Breast epithelium (tissue), 4 donors: ENCODE measurements at regions not wholly inside any gene's neighbourhood (a gene's known extent, or its start where the extent isn't known, plus 50 kb on each side); places are given as distances from the start of the nearest gene placed in this dataset.

Experiments used
- DNase-seq, 2 donors: peaks; one replicate each; pipeline ENCODE4 v3.0.0-alpha.2; 2019; ENCODE audit warnings: low spot score in 2 of 2
- H3K27ac ChIP-seq, 2 donors: fragments of 200-600 bp; sonication (generic) in 1 of 2; one replicate each; pipeline ENCODE4 v1.5.1; 2016 to 2019; ENCODE audit warnings: mild to moderate bottlenecking in 1 of 2
- H3K27me3 ChIP-seq, 2 donors: fragments of 200-600 bp; sonication (generic) in 1 of 2; one replicate each; pipeline versions ENCODE4 v1.5.1 to v1.6.0; 2017 to 2019; ENCODE audit warnings: control low read depth in 1 of 2, mild to moderate bottlenecking in 1 of 2
- H3K36me3 ChIP-seq: fragments of 200-600 bp; one replicate; pipeline ENCODE4 v1.5.1; 2019
- H3K4me1 ChIP-seq, 2 donors: fragments of 200-600 bp; sonication (generic); one replicate each; pipeline ENCODE4 v1.5.1; 2016 to 2019; ENCODE audit warnings: control low read depth in 1 of 2
- H3K4me3 ChIP-seq, 3 donors: fragments of 200-600 bp; sonication (generic); 1 replicate in 2 of 3; 2 replicates in 1 of 3; pipeline ENCODE4 v1.5.1; 2016 to 2019; ENCODE audit warnings: mild to moderate bottlenecking in 3 of 3, moderate library complexity in 2 of 3
- H3K9me3 ChIP-seq, 2 donors: fragments of 200-600 bp; sonication (generic) in 1 of 2; one replicate each; pipeline ENCODE4 v1.5.1; 2016 to 2019; ENCODE audit warnings: control low read depth in 1 of 2
- CTCF ChIP-seq, 3 donors: fragments of 450-650 bp; IDR thresholded peaks; one replicate each; pipeline ENCODE4 v1.5.1; 2016 to 2017; ENCODE audit warnings: antibody characterized with exemption in 3 of 3, mild to moderate bottlenecking in 3 of 3, moderate library complexity in 3 of 3
- POLR2A ChIP-seq: fragments of 450-650 bp; IDR thresholded peaks from one replicate; pipeline ENCODE4 v1.6.1; 2016; ENCODE audit warnings: antibody characterized with exemption, mild to moderate bottlenecking, moderate library complexity
- POLR2AphosphoS5 ChIP-seq, 3 donors: sonication (generic); formaldehyde crosslinking; IDR thresholded peaks; one replicate each; pipeline ENCODE4 v1.6.1; 2017; ENCODE audit warnings: antibody characterized with exemption in 3 of 3
- intact Hi-C: fragments of 100-400 bp; cut with DNase I; formaldehyde crosslinking; loops from one replicate; pipeline ENCODE4 v1.15.1; 2023; ENCODE audit warnings: low total_unique reads

- Histone ChIP-seq H3K9me3 (no peaks in the 10 kb centered on the region), H3K27ac (no peak overlapping the region)
- DNase-seq = no peak
Observed at GRCh38 chr3:28935146-28935545, 345.7 kb upstream of the RBMS3 start.

GRCh38 chr3:28936154-28936553, 344.7 kb upstream of the RBMS3 start:
- no peak for DNase-seq
- Histone ChIP-seq H3K27ac (no peak overlapping the region), H3K36me3 (no peaks in the 10 kb centered on the region), H3K4me1 (peaks cover 3 to 5% of the 10 kb centered on the region in 2 donors), H3K27me3 (no peaks in the 10 kb centered on the region), H3K4me3 (no peak overlapping the region), H3K9me3 (no peaks in the 10 kb centered on the region)
- TF ChIP-seq POLR2A (no peak), CTCF (IDR thresholded peaks at IDR 0.05) (no peak), POLR2AphosphoS5 (IDR thresholded peaks at IDR 0.05) (no peak)
- intact Hi-C loops = no loop called here

More at GRCh38 chr3:28935146-28935545, 345.7 kb upstream of the RBMS3 start:
- TF ChIP-seq CTCF (IDR thresholded peaks at IDR 0.05) (no peak), POLR2A (no peak), POLR2AphosphoS5 (IDR thresholded peaks at IDR 0.05) (no peak)
- H3K27me3 ChIP-seq = no peaks in the 10 kb centered on the region
- intact Hi-C loops = no loop called here
- no peaks in the 10 kb centered on the region for H3K36me3 ChIP-seq
- peaks cover 0 to under 1% of the 10 kb centered on the region in 2 donors for H3K4me1 ChIP-seq
- H3K4me3 ChIP-seq = no peak overlapping the region

- TF ChIP-seq CTCF (IDR thresholded peaks at IDR 0.05) (no peak), POLR2A (no peak), POLR2AphosphoS5 (IDR thresholded peaks at IDR 0.05) (no peak)
- no peaks in the 10 kb centered on the region for H3K27me3 ChIP-seq
- no peaks in the 10 kb centered on the region for H3K36me3 ChIP-seq
- peaks cover 3 to 5% of the 10 kb centered on the region in 2 donors for H3K4me1 ChIP-seq
- H3K27ac ChIP-seq = peak overlapping the region; percentile 50 to 71
- DNase-seq = peak in 1 of 2 donors; percentile 27
- H3K9me3 ChIP-seq = no peaks in the 10 kb centered on the region
- intact Hi-C loops = no loop called here
- H3K4me3 ChIP-seq = no peak overlapping the region
Observed at GRCh38 chr3:28940530-28940929, 340.3 kb upstream of the RBMS3 start.

GRCh38 chr3:28940994-28941393, 339.9 kb upstream of the RBMS3 start:
- H3K4me1 ChIP-seq = peaks cover 3 to 5% of the 10 kb centered on the region in 2 donors
- H3K27me3 ChIP-seq = no peaks in the 10 kb centered on the region
- TF ChIP-seq POLR2AphosphoS5 (IDR thresholded peaks at IDR 0.05) (no peak), POLR2A (no peak), CTCF (IDR thresholded peaks at IDR 0.05) (no peak)
- no peaks in the 10 kb centered on the region for H3K36me3 ChIP-seq
- intact Hi-C loops = no loop called here
- H3K9me3 ChIP-seq = no peaks in the 10 kb centered on the region
- DNase-seq = no peak
- no peak overlapping the region for H3K4me3 ChIP-seq
- peak overlapping the region; percentile 50 to 71 for H3K27ac ChIP-seq

GRCh38 chr3:28947061-28947460, 333.8 kb upstream of the RBMS3 start:
- no peaks in the 10 kb centered on the region for H3K4me1 ChIP-seq
- no peaks in the 10 kb centered on the region for H3K36me3 ChIP-seq
- no peaks in the 10 kb centered on the region for H3K9me3 ChIP-seq
- intact Hi-C loops = no loop called here
- DNase-seq = no peak
- H3K27me3 ChIP-seq = no peaks in the 10 kb centered on the region
- TF ChIP-seq POLR2A (no peak), CTCF (IDR thresholded peaks at IDR 0.05) (no peak), POLR2AphosphoS5 (IDR thresholded peaks at IDR 0.05) (no peak)
- H3K4me3 ChIP-seq = no peak overlapping the region
- H3K27ac ChIP-seq = no peak overlapping the region
